ENCODE measurements at regions not wholly inside any gene's neighbourhood (a gene's known extent, or its start where the extent isn't known, plus 50 kb on each side); places are given as distances from the start of the nearest gene placed in this dataset.
"Not testable (repeated sequence)": the region's sequence is repeated elsewhere in the genome, so short reads cannot be mapped to it uniquely, and the experiment has no call there.

- H3K9me3 Mint-ChIP-seq (ENCODE audit: unreplicated experiment): peaks cover 22% of the 10 kb centered on the region
- not testable (repeated sequence) for H3K4me1 Mint-ChIP-seq (ENCODE audit: unreplicated experiment); H3K27me3 Mint-ChIP-seq (ENCODE audit: unreplicated experiment); DNase-seq (ENCODE audit: extremely low spot score, unreplicated experiment); H3K4me3 Mint-ChIP-seq (ENCODE audit: unreplicated experiment); H3K36me3 Mint-ChIP-seq (ENCODE audit: unreplicated experiment); H3K27ac Mint-ChIP-seq (ENCODE audit: unreplicated experiment)
Observed at GRCh38 chr7:153964481-153965112, 87.6 kb upstream of the DPP6 start.

GRCh38 chr7:153969016-153969415 is 83.2 kb upstream of the DPP6 start:
- H3K36me3 Mint-ChIP-seq (ENCODE audit: unreplicated experiment); H3K27me3 Mint-ChIP-seq (ENCODE audit: unreplicated experiment); DNase-seq (ENCODE audit: extremely low spot score, unreplicated experiment); H3K4me3 Mint-ChIP-seq (ENCODE audit: unreplicated experiment); H3K27ac Mint-ChIP-seq (ENCODE audit: unreplicated experiment); H3K4me1 Mint-ChIP-seq (ENCODE audit: unreplicated experiment): not testable (repeated sequence)
- H3K9me3 Mint-ChIP-seq (ENCODE audit: unreplicated experiment): peaks cover 20% of the 10 kb centered on the region

- H3K36me3 Mint-ChIP-seq (ENCODE audit: unreplicated experiment); H3K27me3 Mint-ChIP-seq (ENCODE audit: unreplicated experiment); H3K27ac Mint-ChIP-seq (ENCODE audit: unreplicated experiment); H3K4me1 Mint-ChIP-seq (ENCODE audit: unreplicated experiment); DNase-seq (ENCODE audit: extremely low spot score, unreplicated experiment); H3K4me3 Mint-ChIP-seq (ENCODE audit: unreplicated experiment): not testable (repeated sequence)
- H3K9me3 Mint-ChIP-seq (ENCODE audit: unreplicated experiment): peaks cover 37% of the 10 kb centered on the region
Observed at GRCh38 chr7:153974603-153975002, 77.6 kb upstream of the DPP6 start.

GRCh38 chr7:153976745-153977144 is 75.5 kb upstream of the DPP6 start:
- H3K4me1 Mint-ChIP-seq (ENCODE audit: unreplicated experiment); DNase-seq (ENCODE audit: extremely low spot score, unreplicated experiment); H3K27ac Mint-ChIP-seq (ENCODE audit: unreplicated experiment); H3K4me3 Mint-ChIP-seq (ENCODE audit: unreplicated experiment); H3K27me3 Mint-ChIP-seq (ENCODE audit: unreplicated experiment); H3K36me3 Mint-ChIP-seq (ENCODE audit: unreplicated experiment): not testable (repeated sequence)
- H3K9me3 Mint-ChIP-seq (ENCODE audit: unreplicated experiment): peaks cover 45% of the 10 kb centered on the region

- not testable (repeated sequence) for H3K4me3 Mint-ChIP-seq (ENCODE audit: unreplicated experiment); H3K4me1 Mint-ChIP-seq (ENCODE audit: unreplicated experiment); H3K36me3 Mint-ChIP-seq (ENCODE audit: unreplicated experiment); H3K27me3 Mint-ChIP-seq (ENCODE audit: unreplicated experiment); H3K27ac Mint-ChIP-seq (ENCODE audit: unreplicated experiment); DNase-seq (ENCODE audit: extremely low spot score, unreplicated experiment)
- H3K9me3 Mint-ChIP-seq (ENCODE audit: unreplicated experiment): peaks cover 42% of the 10 kb centered on the region
Observed at GRCh38 chr7:153983186-153983585, 69.0 kb upstream of the DPP6 start.

- not testable (repeated sequence) for H3K27me3 Mint-ChIP-seq (ENCODE audit: unreplicated experiment); H3K4me1 Mint-ChIP-seq (ENCODE audit: unreplicated experiment); H3K36me3 Mint-ChIP-seq (ENCODE audit: unreplicated experiment); H3K4me3 Mint-ChIP-seq (ENCODE audit: unreplicated experiment); DNase-seq (ENCODE audit: extremely low spot score, unreplicated experiment); H3K27ac Mint-ChIP-seq (ENCODE audit: unreplicated experiment)
- peaks cover 30% of the 10 kb centered on the region for H3K9me3 Mint-ChIP-seq (ENCODE audit: unreplicated experiment)
Observed at GRCh38 chr7:153989066-153989627, 63.1 kb upstream of the DPP6 start.

GRCh38 chr7:153989742-153990425 is 62.3 kb upstream of the DPP6 start:
- H3K27me3 Mint-ChIP-seq (ENCODE audit: unreplicated experiment); DNase-seq (ENCODE audit: extremely low spot score, unreplicated experiment); H3K36me3 Mint-ChIP-seq (ENCODE audit: unreplicated experiment); H3K4me3 Mint-ChIP-seq (ENCODE audit: unreplicated experiment); H3K27ac Mint-ChIP-seq (ENCODE audit: unreplicated experiment); H3K4me1 Mint-ChIP-seq (ENCODE audit: unreplicated experiment): not testable (repeated sequence)
- peaks cover 27% of the 10 kb centered on the region for H3K9me3 Mint-ChIP-seq (ENCODE audit: unreplicated experiment)

GRCh38 chr7:153991471-153991870 is 60.7 kb upstream of the DPP6 start:
- not testable (repeated sequence) for H3K4me1 Mint-ChIP-seq (ENCODE audit: unreplicated experiment); H3K36me3 Mint-ChIP-seq (ENCODE audit: unreplicated experiment); DNase-seq (ENCODE audit: extremely low spot score, unreplicated experiment); H3K4me3 Mint-ChIP-seq (ENCODE audit: unreplicated experiment); H3K27me3 Mint-ChIP-seq (ENCODE audit: unreplicated experiment); H3K27ac Mint-ChIP-seq (ENCODE audit: unreplicated experiment)
- peaks cover 18% of the 10 kb centered on the region for H3K9me3 Mint-ChIP-seq (ENCODE audit: unreplicated experiment)

- DNase-seq (ENCODE audit: extremely low spot score, unreplicated experiment); H3K36me3 Mint-ChIP-seq (ENCODE audit: unreplicated experiment); H3K27me3 Mint-ChIP-seq (ENCODE audit: unreplicated experiment); H3K4me3 Mint-ChIP-seq (ENCODE audit: unreplicated experiment); H3K27ac Mint-ChIP-seq (ENCODE audit: unreplicated experiment); H3K4me1 Mint-ChIP-seq (ENCODE audit: unreplicated experiment): not testable (repeated sequence)
- peaks cover 19% of the 10 kb centered on the region for H3K9me3 Mint-ChIP-seq (ENCODE audit: unreplicated experiment)
Observed at GRCh38 chr7:153993402-153993801, 58.8 kb upstream of the DPP6 start.

- H3K27ac Mint-ChIP-seq (ENCODE audit: unreplicated experiment); H3K27me3 Mint-ChIP-seq (ENCODE audit: unreplicated experiment); H3K4me3 Mint-ChIP-seq (ENCODE audit: unreplicated experiment); H3K36me3 Mint-ChIP-seq (ENCODE audit: unreplicated experiment); H3K4me1 Mint-ChIP-seq (ENCODE audit: unreplicated experiment); DNase-seq (ENCODE audit: extremely low spot score, unreplicated experiment): not testable (repeated sequence)
- H3K9me3 Mint-ChIP-seq (ENCODE audit: unreplicated experiment): peaks cover 12% of the 10 kb centered on the region
Observed at GRCh38 chr7:153998896-153999295, 53.3 kb upstream of the DPP6 start.

Measured in osteocyte (in vitro differentiated cells).